Nucleus accumbens (tissue), 56 donors: ENCODE measurements at regions not wholly inside any gene's neighbourhood (a gene's known extent, or its start where the extent isn't known, plus 50 kb on each side); places are given as distances from the start of the nearest gene placed in this dataset.

ENCODE experiments used
- DNase-seq, 56 donors: peaks; one replicate each; lab custom pipeline; 2025; lab: John Stamatoyannopoulos, UW

- DNase-seq: no peak
Measured at GRCh38 chr10:119996944-119997343, 104.4 kb downstream of the SEC23IP start.

- no peak for DNase-seq
Measured at GRCh38 chr10:119997429-119997828, 104.9 kb downstream of the SEC23IP start.

GRCh38 chr10:120002785-120003184, 110.3 kb downstream of the SEC23IP start:
- DNase-seq: no peak

- peak in 21 of 56 donors; percentile 1 to 65 (median 43) for DNase-seq
Measured at GRCh38 chr10:120005207-120006201, 113.0 kb downstream of the SEC23IP start.

GRCh38 chr10:120007261-120007660, 114.7 kb downstream of the SEC23IP start:
- no peak for DNase-seq

GRCh38 chr10:120011359-120012130, 119.0 kb downstream of the SEC23IP start:
- peak in 5 of 56 donors; percentile 2 to 28 (median 17) for DNase-seq

- peak in 5 of 56 donors; percentile 2 to 21 (median 17) for DNase-seq
Measured at GRCh38 chr10:120012131-120012400, 119.5 kb downstream of the SEC23IP start.

- DNase-seq: no peak
Measured at GRCh38 chr10:120012566-120012965, 120.0 kb downstream of the SEC23IP start.

GRCh38 chr10:120014031-120014430, 121.5 kb downstream of the SEC23IP start:
- DNase-seq: no peak

- DNase-seq: no peak
Measured at GRCh38 chr10:120015064-120015463, 122.5 kb downstream of the SEC23IP start.

- DNase-seq: no peak
Measured at GRCh38 chr10:120016906-120017305, 124.4 kb downstream of the SEC23IP start.

- peak in 2 of 56 donors; percentile 1 for DNase-seq
Measured at GRCh38 chr10:120017733-120018417, 125.3 kb downstream of the SEC23IP start.

GRCh38 chr10:120018695-120019094, 126.2 kb downstream of the SEC23IP start:
- DNase-seq: no peak

- no peak for DNase-seq
Measured at GRCh38 chr10:120019568-120019967, 127.0 kb downstream of the SEC23IP start.

GRCh38 chr10:120022357-120022756, 129.8 kb downstream of the SEC23IP start:
- DNase-seq: no peak

- DNase-seq: no peak
Measured at GRCh38 chr10:120034236-120034635, 141.7 kb downstream of the SEC23IP start.

- peak in 2 of 56 donors; percentile 0 to 7 for DNase-seq
Measured at GRCh38 chr10:120039046-120039445, 146.5 kb downstream of the SEC23IP start.

GRCh38 chr10:120039826-120040225, 147.3 kb downstream of the SEC23IP start:
- no peak for DNase-seq

- DNase-seq: no peak
Measured at GRCh38 chr10:120041807-120042559, 149.5 kb downstream of the SEC23IP start.

GRCh38 chr10:120042705-120043104, 150.2 kb downstream of the SEC23IP start:
- no peak for DNase-seq
